Activated naive CD4-positive, alpha-beta T cell treated with anti-CD3 and anti-CD28 coated beads for 36 hours (primary cell): ENCODE measurements at regions not wholly inside any gene's neighbourhood (a gene's known extent, or its start where the extent isn't known, plus 50 kb on each side); places are given as distances from the start of the nearest gene placed in this dataset.
"Not testable (repeated sequence)": the region's sequence is repeated elsewhere in the genome, so short reads cannot be mapped to it uniquely, and the experiment has no call there.

Experiments used
- CTCF ChIA-PET: fragments of 350-600 bp; sonication (Branson Sonifier 250); formaldehyde crosslinking; loops from one replicate; lab custom pipeline; 2021; ENCODE audit warnings: antibody characterized with exemption; lab: Charles Lee
- DNase-seq: peaks from one replicate; pipeline ENCODE4 v3.0.0-alpha.2; 2020
- H3K27ac Mint-ChIP-seq: one replicate; pipeline ENCODE4 v1.8.0; 2021; ENCODE audit warnings: mild to moderate bottlenecking, mixed read lengths
- H3K27me3 Mint-ChIP-seq: one replicate; pipeline ENCODE4 v1.8.0; 2021; ENCODE audit warnings: low read depth, mixed read lengths
- H3K36me3 Mint-ChIP-seq: one replicate; pipeline ENCODE4 v1.8.0; 2021; ENCODE audit warnings: low read depth, mixed read lengths
- H3K4me1 Mint-ChIP-seq: one replicate; pipeline ENCODE4 v1.8.0; 2021; ENCODE audit warnings: low read depth, mixed read lengths
- H3K4me3 Mint-ChIP-seq: one replicate; pipeline ENCODE4 v1.8.0; 2021; ENCODE audit warnings: mild to moderate bottlenecking, moderate library complexity, mixed read lengths
- H3K9me3 Mint-ChIP-seq: one replicate; pipeline ENCODE4 v1.8.0; 2021; ENCODE audit warnings: mixed read lengths
- intact Hi-C: fragments of 100-400 bp; cut with micrococcal nuclease; formaldehyde crosslinking; loops from one replicate; pipeline ENCODE4 v1.15.1; 2023

- Mint-ChIP-seq H3K4me3 (no peak overlapping the region), H3K9me3 (peaks cover 14% of the 10 kb centered on the region), H3K36me3 (peaks cover 1% of the 10 kb centered on the region), H3K27ac (no peak overlapping the region), H3K27me3 (no peaks in the 10 kb centered on the region), H3K4me1 (no peaks in the 10 kb centered on the region)
- DNase-seq: no peak
- CTCF ChIA-PET: no interaction called here
- intact Hi-C loops: no loop called here
Measured at GRCh38 chr5:18264126-18264882, 630.0 kb downstream of the TAF11L14 start.

- Mint-ChIP-seq H3K36me3 (no peaks in the 10 kb centered on the region), H3K9me3 (peaks cover 12% of the 10 kb centered on the region), H3K4me1 (no peaks in the 10 kb centered on the region), H3K4me3 (no peak overlapping the region), H3K27me3 (no peaks in the 10 kb centered on the region), H3K27ac (no peak overlapping the region)
- intact Hi-C loops: no loop called here
- CTCF ChIA-PET: interaction anchor here (0.6 kb wide), 1 partner anchor 263 kb away, joined by 3 read pairs; no protein-coding TSS in a partner anchor
- DNase-seq: no peak
Measured at GRCh38 chr5:18270635-18271338, 636.5 kb downstream of the TAF11L14 start.

GRCh38 chr5:18276939-18277338 lies 642.7 kb downstream of the TAF11L14 start:
- H3K9me3 Mint-ChIP-seq: no peaks in the 10 kb centered on the region
- CTCF ChIA-PET: no interaction called here
- intact Hi-C loops: no loop called here
- no peaks in the 10 kb centered on the region for H3K36me3 Mint-ChIP-seq
- DNase-seq: no peak
- H3K4me1 Mint-ChIP-seq: no peaks in the 10 kb centered on the region
- no peak overlapping the region for H3K27ac Mint-ChIP-seq
- H3K27me3 Mint-ChIP-seq: no peaks in the 10 kb centered on the region
- no peak overlapping the region for H3K4me3 Mint-ChIP-seq

GRCh38 chr5:18281947-18282581 lies 647.8 kb downstream of the TAF11L14 start:
- intact Hi-C loops: loop anchor here (1.0 kb wide), 1 partner anchor 1066 kb away; no protein-coding TSS in a partner anchor
- DNase-seq: no peak
- no peak overlapping the region for H3K27ac Mint-ChIP-seq
- H3K27me3 Mint-ChIP-seq: no peaks in the 10 kb centered on the region
- CTCF ChIA-PET: no interaction called here
- H3K36me3 Mint-ChIP-seq: no peaks in the 10 kb centered on the region
- peaks cover 6% of the 10 kb centered on the region for H3K9me3 Mint-ChIP-seq
- H3K4me1 Mint-ChIP-seq: no peaks in the 10 kb centered on the region
- no peak overlapping the region for H3K4me3 Mint-ChIP-seq

GRCh38 chr5:18285257-18285656 lies 651.0 kb downstream of the TAF11L14 start:
- H3K4me3 Mint-ChIP-seq: no peak overlapping the region
- H3K4me1 Mint-ChIP-seq: no peaks in the 10 kb centered on the region
- peaks cover 6% of the 10 kb centered on the region for H3K9me3 Mint-ChIP-seq
- no peak for DNase-seq
- no peaks in the 10 kb centered on the region for H3K27me3 Mint-ChIP-seq
- intact Hi-C loops: no loop called here
- no peaks in the 10 kb centered on the region for H3K36me3 Mint-ChIP-seq
- CTCF ChIA-PET: no interaction called here
- no peak overlapping the region for H3K27ac Mint-ChIP-seq

- Mint-ChIP-seq H3K27ac (no peak overlapping the region), H3K9me3 (no peaks in the 10 kb centered on the region), H3K36me3 (no peaks in the 10 kb centered on the region), H3K4me1 (no peaks in the 10 kb centered on the region), H3K27me3 (no peaks in the 10 kb centered on the region), H3K4me3 (no peak overlapping the region)
- no peak for DNase-seq
- intact Hi-C loops: no loop called here
- CTCF ChIA-PET: no interaction called here
Measured at GRCh38 chr5:18292146-18292545, 657.9 kb downstream of the TAF11L14 start.

GRCh38 chr5:18295696-18296095 lies 661.4 kb downstream of the TAF11L14 start:
- CTCF ChIA-PET: interaction anchor here (0.7 kb wide), 1 partner anchor 518 kb away, joined by 3 read pairs; no protein-coding TSS in a partner anchor
- H3K36me3 Mint-ChIP-seq, H3K4me1 Mint-ChIP-seq, DNase-seq, H3K27ac Mint-ChIP-seq, H3K9me3 Mint-ChIP-seq, H3K27me3 Mint-ChIP-seq, intact Hi-C loops, H3K4me3 Mint-ChIP-seq: not testable (repeated sequence)

GRCh38 chr5:18299166-18299565 lies 664.9 kb downstream of the TAF11L14 start:
- CTCF ChIA-PET: no interaction called here
- H3K36me3 Mint-ChIP-seq: no peaks in the 10 kb centered on the region
- H3K4me3 Mint-ChIP-seq: no peak overlapping the region
- no peak for DNase-seq
- H3K4me1 Mint-ChIP-seq: no peaks in the 10 kb centered on the region
- H3K27me3 Mint-ChIP-seq: no peaks in the 10 kb centered on the region
- H3K27ac Mint-ChIP-seq: no peak overlapping the region
- no peaks in the 10 kb centered on the region for H3K9me3 Mint-ChIP-seq
- intact Hi-C loops: no loop called here

GRCh38 chr5:18305288-18305924 lies 671.1 kb downstream of the TAF11L14 start:
- Mint-ChIP-seq H3K36me3 (no peaks in the 10 kb centered on the region), H3K4me3 (no peak overlapping the region), H3K27me3 (no peaks in the 10 kb centered on the region), H3K9me3 (no peaks in the 10 kb centered on the region), H3K27ac (no peak overlapping the region), H3K4me1 (no peaks in the 10 kb centered on the region)
- intact Hi-C loops: loop anchor here (2.0 kb wide), 1 partner anchor 1089 kb away; the partner anchor contains the start of gene BASP1
- peak; percentile 7 for DNase-seq
- CTCF ChIA-PET: interaction anchor here (1.6 kb wide), 1 partner anchor 1090 kb away, joined by 3 read pairs; no protein-coding TSS in a partner anchor

- Mint-ChIP-seq H3K4me1 (no peaks in the 10 kb centered on the region), H3K27me3 (no peaks in the 10 kb centered on the region), H3K36me3 (no peaks in the 10 kb centered on the region), H3K4me3 (no peak overlapping the region), H3K9me3 (no peaks in the 10 kb centered on the region), H3K27ac (no peak overlapping the region)
- CTCF ChIA-PET: no interaction called here
- intact Hi-C loops: no loop called here
- no peak for DNase-seq
Measured at GRCh38 chr5:18311266-18311665, 677.0 kb downstream of the TAF11L14 start.

- Mint-ChIP-seq H3K27ac (no peak overlapping the region), H3K27me3 (no peaks in the 10 kb centered on the region), H3K9me3 (no peaks in the 10 kb centered on the region), H3K4me1 (no peaks in the 10 kb centered on the region), H3K36me3 (no peaks in the 10 kb centered on the region), H3K4me3 (no peak overlapping the region)
- CTCF ChIA-PET: no interaction called here
- intact Hi-C loops: no loop called here
- DNase-seq: no peak
Measured at GRCh38 chr5:18312016-18312415, 677.8 kb downstream of the TAF11L14 start.

GRCh38 chr5:18314192-18314778 lies 680.0 kb downstream of the TAF11L14 start:
- intact Hi-C loops: loop anchor here (1.0 kb wide), 1 partner anchor 1098 kb away; no protein-coding TSS in a partner anchor
- Mint-ChIP-seq H3K36me3 (no peaks in the 10 kb centered on the region), H3K4me1 (no peaks in the 10 kb centered on the region), H3K27me3 (no peaks in the 10 kb centered on the region), H3K9me3 (no peaks in the 10 kb centered on the region), H3K4me3 (no peak overlapping the region), H3K27ac (no peak overlapping the region)
- CTCF ChIA-PET: interaction anchor here (1.7 kb wide), 1 partner anchor 1098 kb away, joined by 4 read pairs; no protein-coding TSS in a partner anchor
- DNase-seq: peak; percentile 17
